ENCODE measurements at regions not wholly inside any gene's neighbourhood (a gene's known extent, or its start where the extent isn't known, plus 50 kb on each side); places are given as distances from the start of the nearest gene placed in this dataset.
A peak's percentile ranks its signal among the peaks of the same experiment; 100 is the strongest.

DNA sequence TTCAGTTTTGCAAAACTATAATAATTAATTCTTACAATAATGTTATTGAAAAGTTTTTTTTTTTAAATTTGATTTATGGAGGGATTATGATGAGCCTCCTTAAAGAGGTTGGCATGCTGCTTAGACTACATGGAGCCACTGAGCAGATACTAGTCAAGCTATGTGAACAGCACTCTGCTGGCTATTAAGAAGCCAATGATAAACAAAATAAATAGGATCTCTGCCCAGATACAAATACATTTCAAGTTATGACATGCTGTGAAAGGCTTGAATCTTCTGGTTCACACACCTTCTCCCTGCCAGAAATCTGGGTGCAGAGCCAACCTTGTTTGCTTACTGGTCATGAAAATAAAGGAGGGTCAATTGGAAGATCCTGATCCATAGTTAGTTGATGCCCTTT, 107.4 kb upstream of the NAV3 start:
- no peak for DNase-seq (ENCODE audit: low spot score)

DNA sequence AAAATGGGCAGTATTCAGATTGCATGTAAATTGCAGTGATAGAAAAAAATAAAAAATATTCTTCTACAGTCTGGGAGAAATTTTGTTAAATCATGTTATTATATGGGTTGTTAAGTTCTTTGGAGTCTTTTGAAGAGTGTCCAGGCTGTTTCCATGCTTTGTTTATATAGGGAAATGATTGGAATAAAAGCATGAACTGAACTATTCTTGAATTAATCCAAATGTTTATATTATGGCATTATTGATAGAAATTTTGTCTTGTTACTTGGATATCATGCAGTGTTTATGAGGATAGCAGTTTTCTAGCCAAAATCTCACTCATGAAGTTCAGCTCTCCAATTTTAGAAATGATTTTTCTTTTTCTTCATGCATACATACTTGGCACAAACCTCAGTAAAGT, 108.2 kb upstream of the NAV3 start:
- DNase-seq (ENCODE audit: low spot score) = no peak

DNA sequence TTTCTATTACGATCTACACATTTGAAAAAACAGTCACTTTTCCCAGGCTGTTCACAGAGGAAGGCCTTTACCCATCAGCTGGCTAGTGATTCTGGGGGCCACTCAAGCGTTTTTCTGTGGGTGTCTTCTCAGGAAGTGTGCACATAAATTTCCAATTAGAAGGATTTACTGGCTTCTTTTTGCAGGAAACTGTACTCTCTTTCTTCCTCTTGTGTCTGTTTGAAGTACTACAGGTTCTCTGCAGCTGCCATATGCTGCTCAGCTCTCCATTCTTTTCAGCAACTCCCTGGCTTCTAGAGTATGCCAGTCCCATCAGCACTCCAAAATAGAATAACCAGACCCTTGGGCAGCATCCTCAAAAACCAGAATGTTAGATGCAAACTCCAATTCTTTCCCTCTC, 110.4 kb upstream of the NAV3 start:
- no peak for DNase-seq (ENCODE audit: low spot score)

DNA sequence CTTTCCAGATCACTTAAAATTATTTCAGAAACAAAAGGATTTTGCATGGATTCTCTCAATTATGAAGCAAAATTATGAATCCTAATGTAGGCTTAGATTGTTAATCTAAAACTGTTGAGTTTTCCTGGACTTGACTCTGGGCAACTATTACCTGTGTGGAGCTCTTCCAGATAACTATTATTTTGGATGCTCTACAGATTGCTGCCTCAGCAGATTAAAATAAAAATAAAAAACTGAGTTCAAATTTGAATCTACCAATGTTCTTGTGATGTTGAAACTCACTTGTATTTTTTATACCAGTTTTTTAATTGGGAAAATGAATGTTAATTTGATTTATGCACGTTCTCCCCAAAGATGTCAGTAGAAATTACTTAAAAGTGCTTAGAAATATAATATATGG, 120.5 kb upstream of the NAV3 start:
- DNase-seq (ENCODE audit: low spot score) = no peak

DNA sequence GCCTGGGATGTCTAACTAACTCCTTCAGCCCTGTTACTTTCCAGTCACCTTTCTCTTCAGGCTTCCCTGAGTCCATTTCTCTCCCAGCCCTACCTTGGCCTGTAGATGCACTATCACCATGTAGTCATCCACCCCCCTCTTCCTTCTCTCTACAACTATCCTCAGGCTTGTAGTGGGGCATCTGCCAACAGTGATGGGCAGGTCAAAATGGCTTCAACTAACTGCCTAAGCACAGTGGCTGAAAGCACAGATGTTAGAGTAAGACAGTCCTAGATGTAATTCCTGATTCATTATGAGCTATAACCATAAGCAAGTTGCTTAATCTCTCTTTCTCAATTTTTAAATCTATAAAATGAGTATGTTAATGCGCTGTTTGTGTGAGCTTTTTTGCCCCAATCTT, 133.6 kb upstream of the NAV3 start:
- DNase-seq (ENCODE audit: low spot score) = peak; percentile 2

DNA sequence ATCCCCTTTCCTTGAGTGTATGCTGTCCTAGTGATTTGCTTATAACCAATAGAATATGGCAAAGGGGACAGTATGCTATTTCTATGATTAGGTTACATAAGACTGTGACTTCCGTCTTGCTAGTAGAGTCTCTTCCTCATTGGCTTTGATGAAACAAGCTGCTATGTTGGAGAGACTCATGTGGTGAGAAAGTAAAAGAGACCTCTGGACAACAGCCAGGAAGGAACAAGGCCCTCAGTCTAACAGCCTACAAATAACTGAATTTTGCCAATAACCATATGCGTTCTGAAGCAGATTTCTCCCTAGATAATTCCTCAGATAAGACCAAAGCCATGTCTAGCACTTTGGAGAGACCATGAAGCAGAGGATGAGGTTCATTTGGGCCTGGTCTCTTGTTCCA, 134.5 kb upstream of the NAV3 start:
- DNase-seq (ENCODE audit: low spot score) = no peak

DNA sequence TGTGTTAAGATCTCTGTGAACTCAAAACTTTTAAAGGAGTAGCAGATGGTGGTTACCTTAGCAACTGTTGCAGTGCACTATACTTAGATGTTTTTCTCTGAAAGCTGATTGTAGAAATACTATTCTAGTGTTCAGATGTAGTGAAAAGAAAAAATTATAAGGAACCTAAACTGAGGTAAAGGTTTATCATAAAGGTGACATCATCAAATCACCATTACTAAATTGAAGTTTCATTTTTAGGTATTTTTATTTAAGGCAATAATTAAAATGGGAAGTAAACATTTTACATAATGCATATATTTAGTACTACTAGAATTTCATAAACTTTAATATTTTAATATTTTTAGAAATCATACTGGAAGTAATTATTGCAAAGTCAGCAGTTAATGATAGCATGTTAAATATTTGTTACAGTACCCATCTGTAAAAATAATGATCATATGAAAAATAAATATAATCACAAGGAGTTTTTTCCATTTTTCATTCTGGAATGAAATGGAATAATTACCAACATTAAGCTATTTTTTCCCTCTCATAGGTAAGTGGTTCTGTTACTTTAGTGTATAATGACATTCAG, 141.1 kb upstream of the NAV3 start:
- DNase-seq (ENCODE audit: low spot score) = no peak

DNA sequence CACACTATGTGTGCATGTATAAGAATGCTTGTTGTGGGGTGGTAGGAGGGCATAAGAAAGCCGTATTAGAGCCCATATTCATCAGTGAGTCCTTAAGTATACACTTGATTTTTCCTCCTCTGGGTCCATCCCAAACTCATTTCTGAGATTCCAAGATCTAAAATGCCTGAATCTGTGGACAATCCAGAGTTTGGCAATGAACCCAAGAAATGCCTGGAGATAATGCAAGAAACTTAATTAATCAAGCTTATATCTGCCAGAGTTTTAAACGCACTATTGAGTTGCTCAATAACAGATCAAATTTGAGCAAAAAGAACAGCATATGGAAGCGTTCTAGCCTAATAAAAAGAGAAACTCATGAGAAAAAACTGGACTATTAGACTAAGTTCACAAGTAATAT, 143.4 kb upstream of the NAV3 start:
- DNase-seq (ENCODE audit: low spot score) = no peak

DNA sequence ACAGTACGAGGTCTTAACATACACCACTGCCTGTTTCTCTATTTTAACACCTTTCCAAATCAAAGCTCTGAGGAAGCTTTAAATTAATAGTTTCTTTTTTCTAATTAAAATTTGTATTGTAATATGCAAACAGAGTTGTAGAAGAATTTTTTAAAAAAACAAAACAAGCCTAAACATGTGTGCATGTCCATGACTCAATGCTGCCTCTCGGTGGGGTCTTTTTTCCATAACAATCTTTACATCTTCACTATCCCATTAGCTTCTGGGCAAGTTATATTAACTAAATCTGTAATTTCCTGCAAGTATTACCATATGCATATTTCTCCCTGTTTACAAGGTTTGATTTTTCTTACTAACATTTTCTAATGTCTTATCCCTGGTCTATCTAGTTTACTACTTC, 143.9 kb upstream of the NAV3 start:
- peak; percentile 13 for DNase-seq (ENCODE audit: low spot score)

DNA sequence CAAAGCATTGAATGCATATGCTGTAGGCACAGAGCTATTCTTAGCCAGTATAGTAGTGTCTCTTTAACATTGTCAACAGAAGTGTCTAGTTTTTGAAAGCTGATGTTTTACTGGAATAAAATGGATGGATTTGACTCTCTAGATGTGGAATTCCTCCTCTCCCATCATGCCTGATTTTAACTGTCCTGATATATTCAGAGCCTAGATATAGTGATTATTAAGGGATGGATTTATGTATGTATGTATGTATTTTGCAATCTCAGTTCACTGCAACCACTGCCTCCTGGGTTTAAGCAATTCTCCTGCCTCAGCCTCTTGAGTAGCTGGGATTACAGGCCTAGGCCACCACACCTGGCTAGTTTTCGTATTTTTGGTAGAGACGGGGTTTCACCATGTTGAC, 144.8 kb upstream of the NAV3 start:
- DNase-seq (ENCODE audit: low spot score) = no peak

DNA sequence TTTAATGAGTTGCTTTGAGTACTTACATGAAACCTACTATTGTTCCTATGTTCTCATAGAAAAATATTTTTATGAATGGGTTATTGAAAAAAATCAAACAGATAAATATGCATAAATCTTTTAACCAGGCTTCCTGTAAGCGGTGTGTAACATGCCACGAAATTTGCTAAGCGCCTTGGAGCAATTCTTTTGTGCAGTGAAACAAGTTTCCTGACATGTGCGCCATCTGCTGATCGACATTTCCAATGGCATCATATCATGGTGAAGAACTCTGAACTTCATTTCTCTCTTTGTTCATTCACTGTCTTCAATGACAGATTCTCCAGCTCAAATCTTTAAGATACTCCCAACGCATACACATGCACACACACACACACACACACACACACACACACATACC, 145.6 kb upstream of the NAV3 start:
- DNase-seq (ENCODE audit: low spot score) = peak; percentile 67

DNA sequence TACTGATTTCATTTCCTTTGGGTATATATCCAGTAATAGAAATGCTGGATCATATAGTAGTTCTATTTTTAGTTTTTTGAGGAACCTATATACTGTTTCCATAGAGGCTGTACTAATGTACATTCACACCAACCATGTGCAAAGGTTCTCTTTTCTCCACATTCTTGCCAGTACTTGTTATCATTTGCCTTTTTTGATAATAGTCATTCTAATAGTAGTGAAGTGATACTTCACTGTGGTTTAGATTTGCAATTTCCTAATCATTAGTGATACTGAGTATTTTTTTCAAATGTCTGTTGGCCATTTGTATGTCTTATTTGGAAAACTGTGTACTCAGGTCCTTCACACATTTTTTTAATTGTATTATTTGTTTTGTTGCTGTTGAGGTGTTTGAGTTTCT, 148.2 kb upstream of the NAV3 start:
- DNase-seq (ENCODE audit: low spot score) = no peak

DNA sequence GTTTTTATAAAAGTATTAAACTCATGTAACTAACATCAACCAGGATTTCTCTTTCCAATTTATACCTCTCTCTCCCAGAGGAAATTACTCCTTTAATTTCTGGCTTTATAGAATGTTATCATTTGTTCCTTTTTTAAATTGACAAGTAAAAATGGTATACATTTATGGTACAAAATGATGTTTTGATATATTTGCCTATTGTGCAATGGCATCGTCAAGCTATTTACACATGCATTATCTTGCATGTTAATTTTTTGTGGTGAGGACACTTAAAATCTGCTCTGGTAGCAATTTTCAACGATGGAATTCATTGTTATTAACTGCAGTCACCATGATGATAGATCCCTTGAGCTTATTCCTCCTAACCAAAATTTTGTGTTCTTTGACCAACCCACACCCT, 149.0 kb upstream of the NAV3 start:
- no peak for DNase-seq (ENCODE audit: low spot score)

DNA sequence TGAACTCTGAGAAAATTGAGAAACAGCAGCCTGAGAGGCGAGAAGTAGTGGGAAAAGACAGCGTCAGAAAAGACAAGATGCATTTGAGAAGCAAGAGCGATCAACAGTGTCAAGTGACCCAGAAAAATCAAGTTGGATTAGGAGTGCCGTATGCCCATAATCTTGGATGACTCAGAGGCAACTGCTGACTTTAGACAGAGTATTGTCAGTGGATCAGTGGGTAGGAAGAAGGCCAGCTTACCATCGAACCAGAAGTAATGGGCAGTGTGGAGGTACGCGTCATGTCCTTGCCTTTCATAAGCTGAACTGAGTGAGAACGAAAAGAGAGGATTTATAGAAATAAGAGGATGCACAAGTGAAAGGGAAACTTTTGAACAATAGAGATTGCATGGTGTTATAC, 151.0 kb upstream of the NAV3 start:
- DNase-seq (ENCODE audit: low spot score) = no peak

DNA sequence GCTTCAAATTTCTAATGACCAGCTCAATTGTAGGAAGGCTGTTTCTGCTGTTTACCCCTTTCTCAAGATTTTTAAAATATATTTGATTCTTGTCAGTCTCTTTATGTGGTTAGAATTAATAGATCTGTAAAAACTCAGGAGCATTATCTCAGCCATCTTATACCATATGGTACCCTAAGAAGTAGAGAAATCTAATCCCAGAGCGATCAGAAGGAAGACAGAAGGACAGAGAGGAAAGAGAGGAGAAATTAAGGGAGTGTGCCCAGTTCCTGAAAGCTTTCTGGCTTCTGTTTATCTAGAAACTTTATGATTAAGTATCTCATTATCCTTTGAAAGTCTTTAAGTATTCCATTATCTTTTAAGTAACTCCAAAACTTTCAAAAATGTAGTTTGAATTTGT, 152.1 kb upstream of the NAV3 start:
- DNase-seq (ENCODE audit: low spot score) = no peak

DNA sequence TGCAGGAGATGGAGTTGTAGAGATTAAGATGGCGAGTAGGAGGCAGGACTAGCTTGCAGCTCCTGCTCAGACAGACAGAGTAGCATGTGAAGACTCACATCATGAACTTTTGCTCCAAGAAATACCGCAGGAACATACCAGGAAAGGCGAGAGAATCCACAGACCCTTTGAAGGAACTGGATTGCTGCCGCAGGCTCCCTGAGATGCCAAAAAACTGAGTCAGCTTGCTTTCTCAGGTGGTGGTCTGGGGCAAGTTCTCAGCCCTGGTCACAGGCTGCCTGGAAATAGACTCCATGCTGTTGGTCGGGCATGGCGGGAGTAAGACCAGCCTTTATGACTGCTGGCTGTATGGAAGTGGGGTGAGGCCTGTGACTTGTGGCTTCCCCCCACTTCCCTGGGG, 163.6 kb upstream of the NAV3 start:
- no peak for DNase-seq (ENCODE audit: low spot score)

DNA sequence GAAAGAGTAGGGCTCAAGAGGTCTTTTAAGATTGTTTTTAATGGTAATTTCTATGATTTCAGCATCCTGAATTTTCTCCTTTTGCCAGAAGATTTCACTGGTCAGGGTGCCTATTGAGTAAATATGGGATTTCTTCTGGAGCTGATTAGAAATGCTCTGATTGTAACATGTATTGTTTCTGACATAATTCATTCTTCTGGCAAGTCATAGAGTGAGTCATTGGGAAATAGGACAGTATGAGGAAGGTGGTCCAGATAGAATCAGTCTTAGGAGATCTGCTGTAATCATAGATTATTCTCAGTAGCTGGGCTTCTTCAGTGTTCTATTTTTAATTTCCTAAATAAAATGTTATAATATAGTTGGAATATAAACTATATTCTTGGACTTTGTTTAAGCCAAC, 182.0 kb upstream of the NAV3 start:
- DNase-seq (ENCODE audit: low spot score) = peak; percentile 21

DNA sequence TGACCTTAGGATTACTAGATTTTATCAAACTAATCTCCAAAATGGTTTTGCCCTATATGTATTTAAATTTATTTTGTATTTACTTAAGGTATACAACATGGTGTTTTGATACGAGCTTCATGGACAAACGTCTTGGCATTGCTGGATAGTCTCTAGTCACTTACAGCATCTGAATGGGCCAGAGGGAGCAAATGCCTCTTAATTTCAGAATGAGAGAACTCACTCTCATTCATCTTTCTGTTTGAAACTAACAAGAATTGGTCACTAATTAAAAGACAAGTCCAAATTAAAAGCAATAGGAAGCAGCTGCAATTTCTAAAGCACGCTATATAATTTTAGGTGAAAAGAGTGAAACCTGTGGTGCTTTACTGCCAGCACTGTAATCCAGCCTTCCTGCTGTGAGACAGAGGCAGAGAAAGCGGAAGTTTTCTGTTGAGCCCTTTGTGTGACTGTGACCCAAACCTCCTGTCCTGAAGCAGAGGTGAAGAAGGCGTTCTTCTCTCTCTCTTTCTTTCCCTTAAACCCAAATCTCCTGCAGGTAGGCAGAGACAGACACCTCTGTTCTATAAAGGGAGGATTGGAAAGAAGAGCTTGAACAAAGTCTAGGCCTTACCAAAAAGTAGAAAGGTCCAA, 184.6 kb upstream of the NAV3 start:
- DNase-seq (ENCODE audit: low spot score) = no peak

DNA sequence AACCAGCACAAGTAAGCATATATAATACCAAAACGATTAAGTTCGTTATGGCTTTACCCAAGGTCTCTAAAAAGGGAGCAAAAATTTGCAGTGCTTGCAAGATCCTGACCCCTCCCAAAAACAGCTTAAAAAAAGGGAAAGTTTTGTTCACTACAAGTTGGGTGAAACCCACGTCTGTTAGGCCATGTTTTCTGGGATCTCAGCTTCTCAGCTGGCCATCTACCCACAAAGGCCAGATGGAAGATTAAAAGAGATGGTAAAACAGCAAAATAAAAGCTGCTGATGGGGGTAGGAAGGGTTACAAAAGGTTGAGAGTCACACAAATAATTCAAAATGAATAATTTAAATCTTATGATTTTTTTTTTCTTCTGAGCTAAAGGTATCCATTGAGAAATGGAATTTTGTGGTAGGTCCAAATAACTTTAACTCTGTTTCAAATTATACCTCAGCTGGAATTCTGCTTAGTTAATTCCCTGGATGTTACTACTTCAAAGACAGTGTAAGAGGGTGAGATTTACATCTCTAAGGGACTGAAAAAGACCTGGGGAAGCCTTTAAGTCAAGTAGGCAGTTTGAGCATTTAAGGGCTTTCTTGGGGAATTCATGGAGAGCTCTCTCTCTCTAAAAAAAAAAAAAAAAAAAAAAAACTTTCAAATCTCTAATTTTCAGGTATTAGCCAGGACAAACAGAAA, 185.6 kb upstream of the NAV3 start:
- no peak for DNase-seq (ENCODE audit: low spot score)

DNA sequence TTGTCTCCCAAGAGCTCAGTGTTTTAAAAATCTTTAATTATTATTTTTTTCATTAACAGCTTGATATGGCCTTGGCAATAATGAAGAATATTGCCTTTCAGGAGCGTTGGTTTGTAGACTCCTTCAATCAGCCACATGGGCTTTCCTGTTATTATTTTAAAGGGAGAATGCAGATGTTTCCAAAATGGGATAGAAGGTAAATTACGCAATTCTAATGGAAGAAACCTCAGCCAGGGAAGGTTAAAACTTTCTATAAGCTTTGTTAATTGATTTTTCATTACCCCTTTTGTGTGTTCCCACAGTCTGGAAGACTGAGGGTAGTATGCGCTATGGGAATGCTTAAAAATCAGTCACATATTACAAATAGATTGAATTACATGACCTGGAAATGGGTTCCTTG, 188.4 kb upstream of the NAV3 start:
- no peak for DNase-seq (ENCODE audit: low spot score)

DNA sequence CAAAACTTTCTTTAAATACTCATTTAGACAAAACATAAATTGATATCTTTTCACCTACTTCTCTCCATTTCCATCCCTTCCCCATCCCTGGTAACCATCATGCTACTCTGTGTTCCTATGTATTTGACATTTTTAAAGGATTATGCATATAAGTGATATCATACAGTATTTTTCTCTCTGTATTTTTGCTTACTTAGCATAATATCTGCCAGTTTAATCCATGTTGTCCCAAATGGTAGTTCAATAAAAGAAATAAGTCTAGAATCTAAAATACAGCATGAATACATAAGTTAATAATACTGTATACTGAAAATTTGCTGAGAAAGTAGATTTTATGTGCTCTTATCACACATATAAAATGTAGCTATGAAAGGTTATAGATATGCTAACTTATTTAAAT, 190.3 kb upstream of the NAV3 start:
- no peak for DNase-seq (ENCODE audit: low spot score)

DNA sequence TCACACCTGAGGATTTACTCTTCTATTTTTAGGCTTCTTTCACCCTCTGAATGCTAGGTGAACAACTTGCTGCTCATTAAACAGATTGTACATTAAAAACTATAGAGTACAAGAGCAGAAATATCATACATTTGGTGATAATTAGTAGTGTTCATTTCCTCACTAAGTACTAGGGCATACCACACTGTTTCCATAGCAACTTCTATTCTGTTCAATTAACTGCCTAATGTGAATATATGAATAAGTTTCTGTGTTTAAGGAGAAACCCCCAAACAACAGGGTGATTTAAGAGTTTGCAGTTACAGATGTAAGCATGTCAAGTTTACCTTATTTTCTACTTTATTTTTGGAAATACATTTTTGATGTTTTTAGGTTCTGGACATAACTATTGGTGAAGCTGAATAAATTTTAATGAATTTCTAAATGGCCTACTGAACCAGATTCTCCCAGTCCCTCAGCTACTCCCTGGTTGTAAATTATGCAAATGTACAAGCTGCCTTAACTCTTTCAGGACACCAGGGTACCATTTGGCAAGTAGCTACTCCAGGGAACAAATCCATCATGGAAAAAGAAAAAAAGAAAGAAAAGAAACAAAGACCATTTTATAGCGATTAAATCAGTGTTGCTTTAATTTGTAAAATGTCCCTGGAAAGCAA, 199.8 kb upstream of the NAV3 start:
- DNase-seq (ENCODE audit: low spot score) = no peak

DNA sequence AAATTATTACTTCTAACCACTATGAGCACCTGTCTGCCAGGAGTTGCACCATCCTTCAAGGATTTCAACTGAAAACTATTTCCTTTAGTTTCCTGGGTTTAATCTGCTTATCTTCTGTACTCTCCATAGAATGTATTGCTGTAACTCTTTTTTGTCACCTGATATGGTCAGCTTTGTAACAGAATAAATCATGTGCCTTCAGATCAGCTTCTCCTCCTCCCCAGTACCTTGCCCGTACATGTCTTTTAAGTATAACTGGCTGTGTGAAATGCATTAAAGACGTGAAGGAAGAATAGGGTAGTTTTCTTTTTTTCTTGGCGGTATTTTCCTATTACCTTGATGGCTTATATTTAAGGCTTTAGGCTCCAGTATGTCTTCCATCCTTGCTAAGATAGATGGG, 200.3 kb upstream of the NAV3 start:
- no peak for DNase-seq (ENCODE audit: low spot score)

DNA sequence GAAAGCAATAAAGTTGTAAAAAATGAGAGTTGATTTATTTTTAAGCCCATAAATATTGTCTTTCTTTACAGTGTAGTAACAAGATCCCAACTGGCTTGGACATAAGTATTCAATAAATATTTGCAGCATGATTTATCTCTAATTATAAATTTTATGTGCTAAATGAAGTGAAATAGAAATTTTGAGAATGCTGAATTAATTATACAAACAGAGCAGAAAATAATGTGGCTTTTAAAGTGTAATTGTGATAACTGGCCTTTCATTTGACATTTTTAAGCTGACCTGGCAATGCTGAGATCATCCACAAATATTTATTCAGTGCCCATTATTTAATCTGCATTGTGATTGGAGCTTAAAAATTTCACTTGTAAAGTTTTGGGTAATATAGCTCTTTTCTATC, 201.6 kb upstream of the NAV3 start:
- DNase-seq (ENCODE audit: low spot score) = no peak
